ENCODE measurements at regions not wholly inside any gene's neighbourhood (a gene's known extent, or its start where the extent isn't known, plus 50 kb on each side); places are given as distances from the start of the nearest gene placed in this dataset.

- TF ChIP-seq CTCF (IDR thresholded peaks at IDR 0.05 in 4 of 5, conservative IDR thresholded peaks at IDR 0.05 in 1 of 5) = no peak
- TF ChIP-seq POLR2A (IDR thresholded peaks at IDR 0.05) = no peak
Measured at GRCh38 chr1:244957122-244957521, 92.8 kb upstream of the HNRNPU start.
